GM23338 (cell line): ENCODE measurements at regions not wholly inside any gene's neighbourhood (a gene's known extent, or its start where the extent isn't known, plus 50 kb on each side); places are given as distances from the start of the nearest gene placed in this dataset.

Experiments
- ATAC-seq: fragments of 200-7000 bp; cut with Tn5 transposase; 3 replicates; pipeline ENCODE4 v1.9.1; 2020
- DNase-seq: peaks from one replicate; pipeline ENCODE4 v3.0.0-alpha.2; 2015; ENCODE audit warnings: low spot score
- H2AFZ ChIP-seq: fragments of 200-600 bp; sonication (generic); 2 replicates; pipeline ENCODE4 v1.8.0; 2016; ENCODE audit warnings: antibody characterized with exemption, mild to moderate bottlenecking, moderate library complexity
- H3F3A ChIP-seq: fragments of 200-600 bp; sonication (generic); replicated peaks from 2 replicates; pipeline ENCODE4 v1.8.0; 2017; ENCODE audit warnings: antibody characterized with exemption, mixed run types, low read depth
- H3K27ac ChIP-seq: fragments of 200-600 bp; sonication (generic); 2 replicates; pipeline ENCODE4 v1.6.1; 2016; ENCODE audit warnings: low read depth
- H3K27me3 ChIP-seq: fragments of 200-600 bp; sonication (generic); 2 replicates; pipeline ENCODE4 v1.8.0; 2016; ENCODE audit warnings: mild to moderate bottlenecking, mixed run types, moderate library complexity; ENCODE audit not compliant: insufficient read depth
- H3K36me3 ChIP-seq: fragments of 200-600 bp; sonication (generic); 2 replicates; pipeline ENCODE4 v1.8.0; 2016; ENCODE audit warnings: mild to moderate bottlenecking; ENCODE audit not compliant: insufficient read depth
- H3K4me1 ChIP-seq: fragments of 200-600 bp; sonication (generic); 2 replicates; pipeline ENCODE4 v1.8.0; 2016; ENCODE audit warnings: mild to moderate bottlenecking, moderate library complexity; ENCODE audit not compliant: insufficient read depth
- H3K4me2 ChIP-seq: fragments of 200-600 bp; sonication (generic); 2 replicates; pipeline ENCODE4 v1.7.1; 2017; ENCODE audit warnings: mixed run types
- H3K4me3 ChIP-seq: fragments of 200-600 bp; sonication (generic); 2 replicates; pipeline ENCODE4 v1.6.1; 2016; ENCODE audit warnings: mixed run types
- H3K79me2 ChIP-seq: fragments of 200-600 bp; sonication (generic); replicated peaks from 2 replicates; pipeline ENCODE4 v1.8.0; 2017; ENCODE audit warnings: mild to moderate bottlenecking; ENCODE audit not compliant: insufficient read depth
- H3K9me2 ChIP-seq: fragments of 200-600 bp; sonication (generic); 2 replicates; pipeline ENCODE4 v1.8.0; 2017; ENCODE audit not compliant: insufficient read depth
- H4K20me1 ChIP-seq: fragments of 200-600 bp; sonication (generic); replicated peaks from 2 replicates; pipeline ENCODE4 v1.8.0; 2017; ENCODE audit warnings: mild to moderate bottlenecking; ENCODE audit not compliant: insufficient read depth
- H3K27ac Mint-ChIP-seq: 2 replicates; pipeline ENCODE4 v1.8.0; 2020; ENCODE audit warnings: inconsistent platforms, mild to moderate bottlenecking, moderate library complexity, mixed read lengths
- H3K27me3 Mint-ChIP-seq: 3 replicates; pipeline ENCODE4 v1.8.0; 2022; ENCODE audit warnings: low read depth, mild to moderate bottlenecking, moderate library complexity, mixed read lengths, inconsistent platforms; ENCODE audit not compliant: insufficient read depth, poor library complexity
- H3K36me3 Mint-ChIP-seq: 3 replicates; pipeline ENCODE4 v1.8.0; 2021; ENCODE audit warnings: low read depth, mild to moderate bottlenecking, inconsistent platforms, moderate library complexity, mixed read lengths
- H3K4me1 Mint-ChIP-seq: 3 replicates; pipeline ENCODE4 v1.8.0; 2020; ENCODE audit warnings: mild to moderate bottlenecking, inconsistent platforms, mixed read lengths
- H3K4me3 Mint-ChIP-seq: 3 replicates; pipeline ENCODE4 v1.8.0; 2021; ENCODE audit warnings: moderate library complexity, mild to moderate bottlenecking, inconsistent platforms, mixed read lengths
- H3K9me3 Mint-ChIP-seq: 3 replicates; pipeline ENCODE4 v1.8.0; 2020; ENCODE audit warnings: moderate library complexity, mild to moderate bottlenecking, inconsistent platforms, mixed read lengths
- CREB1 ChIP-seq: fragments of 250-450 bp; sonication (Bioruptor Pico); IDR thresholded peaks from 2 replicates; pipeline ENCODE4 v1.5.0; 2020; ENCODE audit warnings: low read depth, mild to moderate bottlenecking, moderate library complexity
- CTCF ChIP-seq, 2 experiments: fragments of 200-600 bp in 1 of 2; sonication (generic) in 1 of 2; conservative IDR thresholded peaks; 2 replicates each; pipeline versions ENCODE4 v1.5.1 to v1.6.1; 2016 to 2017; ENCODE audit warnings: antibody characterized with exemption in 2 of 2, low read depth in 2 of 2, mild to moderate bottlenecking in 2 of 2, moderate library complexity in 1 of 2
- EZH2 ChIP-seq: fragments of 200-600 bp; sonication (generic); IDR thresholded peaks from one replicate; pipeline ENCODE4 v1.8.0; 2017; ENCODE audit warnings: antibody characterized with exemption, mild to moderate bottlenecking, low read depth; ENCODE audit not compliant: unreplicated experiment
- EZH2phosphoT487 ChIP-seq: fragments of 200-600 bp; sonication (generic); IDR thresholded peaks from one replicate; pipeline ENCODE4 v1.8.1; 2018; ENCODE audit warnings: antibody characterized with exemption; ENCODE audit not compliant: unreplicated experiment
- JUNB ChIP-seq: IDR thresholded peaks from one replicate; pipeline ENCODE4 v1.6.1; 2016; ENCODE audit warnings: antibody characterized with exemption; ENCODE audit not compliant: unreplicated experiment
- NANOG ChIP-seq: IDR thresholded peaks from 2 replicates; pipeline ENCODE4 v1.6.1; 2016; ENCODE audit warnings: antibody characterized with exemption, borderline replicate concordance
- POLR2AphosphoS5 ChIP-seq: IDR thresholded peaks from 2 replicates; pipeline ENCODE4 v1.6.1; 2016; ENCODE audit warnings: antibody characterized with exemption, low read depth
- STAT1 ChIP-seq: IDR thresholded peaks from one replicate; pipeline ENCODE4 v1.6.1; 2016; ENCODE audit warnings: antibody characterized with exemption; ENCODE audit not compliant: unreplicated experiment
- ZNF114 ChIP-seq: fragments of 250-450 bp; sonication (Bioruptor Pico); IDR thresholded peaks from 2 replicates; pipeline ENCODE4 v1.5.0; 2020; ENCODE audit warnings: mild to moderate bottlenecking, moderate library complexity
- ZNF331 ChIP-seq: fragments of 250-450 bp; sonication (Bioruptor Pico); IDR thresholded peaks from 2 replicates; pipeline ENCODE4 v1.5.0; 2020; ENCODE audit warnings: low read depth, mild to moderate bottlenecking, moderate library complexity
- ZNF462 ChIP-seq: fragments of 250-450 bp; sonication (Bioruptor Pico); IDR thresholded peaks from 2 replicates; pipeline ENCODE4 v1.5.0; 2020; ENCODE audit warnings: mild to moderate bottlenecking, moderate library complexity
- TF ChIP-seq, protein P1 (sequence below): IDR thresholded peaks from 2 replicates; pipeline ENCODE4 v1.6.1; 2016; ENCODE audit warnings: antibody characterized with exemption
- TF ChIP-seq, protein P2 (sequence below): IDR thresholded peaks from one replicate; pipeline ENCODE4 v1.6.1; 2018; ENCODE audit warnings: antibody characterized with exemption; ENCODE audit not compliant: unreplicated experiment

GRCh38 chr9:24351258-24351657 lies 194.4 kb downstream of the IZUMO3 start:
- Histone ChIP-seq H3K27ac (no peak overlapping the region), H4K20me1 (no peaks in the 10 kb centered on the region), H3K27me3 (no peaks in the 10 kb centered on the region), H3K4me3 (no peak overlapping the region), H2AFZ (no peak overlapping the region), H3K36me3 (no peaks in the 10 kb centered on the region), H3K4me1 (no peaks in the 10 kb centered on the region), H3K4me2 (no peak overlapping the region), H3K79me2 (no peaks in the 10 kb centered on the region), H3F3A (no peaks in the 10 kb centered on the region), H3K9me2 (peaks cover 15% of the 10 kb centered on the region)
- Mint-ChIP-seq H3K4me1 (peaks cover 5% of the 10 kb centered on the region; the same call in 2 of the 3 replicates), H3K4me3 (no peak overlapping the region), H3K9me3 (peaks cover 12% of the 10 kb centered on the region), H3K36me3 (peaks cover 15% of the 10 kb centered on the region), H3K27ac (no peak overlapping the region), H3K27me3 (peaks cover 2% of the 10 kb centered on the region)
- ATAC-seq (no peak), DNase-seq (no peak)
- TF ChIP-seq, protein P1, sequence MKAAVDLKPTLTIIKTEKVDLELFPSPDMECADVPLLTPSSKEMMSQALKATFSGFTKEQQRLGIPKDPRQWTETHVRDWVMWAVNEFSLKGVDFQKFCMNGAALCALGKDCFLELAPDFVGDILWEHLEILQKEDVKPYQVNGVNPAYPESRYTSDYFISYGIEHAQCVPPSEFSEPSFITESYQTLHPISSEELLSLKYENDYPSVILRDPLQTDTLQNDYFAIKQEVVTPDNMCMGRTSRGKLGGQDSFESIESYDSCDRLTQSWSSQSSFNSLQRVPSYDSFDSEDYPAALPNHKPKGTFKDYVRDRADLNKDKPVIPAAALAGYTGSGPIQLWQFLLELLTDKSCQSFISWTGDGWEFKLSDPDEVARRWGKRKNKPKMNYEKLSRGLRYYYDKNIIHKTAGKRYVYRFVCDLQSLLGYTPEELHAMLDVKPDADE, result no peak
- TF ChIP-seq POLR2AphosphoS5, result no peak
- TF ChIP-seq NANOG, result no peak
- TF ChIP-seq JUNB, result no peak
- no peak for TF ChIP-seq ZNF114 (CRISPR knock-in tag)
- TF ChIP-seq EZH2, result no peak
- no peak for TF ChIP-seq ZNF331 (CRISPR knock-in tag)
- TF ChIP-seq CTCF (conservative IDR thresholded peaks at IDR 0.05; ENCODE audit: low read depth in 2 of 2), result no peak
- no peak for TF ChIP-seq CREB1 (CRISPR knock-in tag)
- no peak for TF ChIP-seq STAT1
- no peak for TF ChIP-seq ZNF462 (CRISPR knock-in tag)
- TF ChIP-seq, protein P2, sequence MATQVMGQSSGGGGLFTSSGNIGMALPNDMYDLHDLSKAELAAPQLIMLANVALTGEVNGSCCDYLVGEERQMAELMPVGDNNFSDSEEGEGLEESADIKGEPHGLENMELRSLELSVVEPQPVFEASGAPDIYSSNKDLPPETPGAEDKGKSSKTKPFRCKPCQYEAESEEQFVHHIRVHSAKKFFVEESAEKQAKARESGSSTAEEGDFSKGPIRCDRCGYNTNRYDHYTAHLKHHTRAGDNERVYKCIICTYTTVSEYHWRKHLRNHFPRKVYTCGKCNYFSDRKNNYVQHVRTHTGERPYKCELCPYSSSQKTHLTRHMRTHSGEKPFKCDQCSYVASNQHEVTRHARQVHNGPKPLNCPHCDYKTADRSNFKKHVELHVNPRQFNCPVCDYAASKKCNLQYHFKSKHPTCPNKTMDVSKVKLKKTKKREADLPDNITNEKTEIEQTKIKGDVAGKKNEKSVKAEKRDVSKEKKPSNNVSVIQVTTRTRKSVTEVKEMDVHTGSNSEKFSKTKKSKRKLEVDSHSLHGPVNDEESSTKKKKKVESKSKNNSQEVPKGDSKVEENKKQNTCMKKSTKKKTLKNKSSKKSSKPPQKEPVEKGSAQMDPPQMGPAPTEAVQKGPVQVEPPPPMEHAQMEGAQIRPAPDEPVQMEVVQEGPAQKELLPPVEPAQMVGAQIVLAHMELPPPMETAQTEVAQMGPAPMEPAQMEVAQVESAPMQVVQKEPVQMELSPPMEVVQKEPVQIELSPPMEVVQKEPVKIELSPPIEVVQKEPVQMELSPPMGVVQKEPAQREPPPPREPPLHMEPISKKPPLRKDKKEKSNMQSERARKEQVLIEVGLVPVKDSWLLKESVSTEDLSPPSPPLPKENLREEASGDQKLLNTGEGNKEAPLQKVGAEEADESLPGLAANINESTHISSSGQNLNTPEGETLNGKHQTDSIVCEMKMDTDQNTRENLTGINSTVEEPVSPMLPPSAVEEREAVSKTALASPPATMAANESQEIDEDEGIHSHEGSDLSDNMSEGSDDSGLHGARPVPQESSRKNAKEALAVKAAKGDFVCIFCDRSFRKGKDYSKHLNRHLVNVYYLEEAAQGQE, result no peak
- no peak for TF ChIP-seq EZH2phosphoT487
